ENCODE measurements at regions not wholly inside any gene's neighbourhood (a gene's known extent, or its start where the extent isn't known, plus 50 kb on each side); places are given as distances from the start of the nearest gene placed in this dataset.

DNA sequence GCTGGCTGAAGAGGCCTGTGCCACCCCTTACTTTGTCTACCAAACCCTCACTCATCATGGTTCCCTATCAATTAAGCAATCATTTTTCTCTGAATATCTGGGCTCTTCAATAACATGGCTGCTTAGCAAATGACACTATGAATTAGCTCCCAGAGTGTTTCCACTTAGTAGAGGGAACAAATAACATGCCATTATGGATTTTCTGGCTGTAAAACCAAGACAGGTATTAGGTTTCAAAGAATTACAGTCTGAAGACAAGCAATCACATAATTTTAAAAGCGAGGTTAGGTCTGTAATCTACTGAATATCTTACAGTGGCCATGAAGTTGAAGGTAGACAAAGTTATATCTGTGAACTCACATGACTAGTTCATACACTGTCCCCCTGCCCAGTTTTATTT, 220.8 kb upstream of the PHYHIPL start:
- Histone ChIP-seq H3K9me3 (no peaks in the 10 kb centered on the region), H3K27me3 (no peaks in the 10 kb centered on the region), H3K4me1 (no peaks in the 10 kb centered on the region), H3K27ac (no peak overlapping the region), H3K36me3 (no peaks in the 10 kb centered on the region), H3K4me3 (replicated peaks in 1 of 3) (no peak overlapping the region)
- 96 to 100% methylated on average over 1 of the region's 1 CpG for WGBS, 2 donors
- no peak for DNase-seq
- no peak for TF ChIP-seq POLR2A (IDR thresholded peaks at IDR 0.05)
- TF ChIP-seq, protein P1, sequence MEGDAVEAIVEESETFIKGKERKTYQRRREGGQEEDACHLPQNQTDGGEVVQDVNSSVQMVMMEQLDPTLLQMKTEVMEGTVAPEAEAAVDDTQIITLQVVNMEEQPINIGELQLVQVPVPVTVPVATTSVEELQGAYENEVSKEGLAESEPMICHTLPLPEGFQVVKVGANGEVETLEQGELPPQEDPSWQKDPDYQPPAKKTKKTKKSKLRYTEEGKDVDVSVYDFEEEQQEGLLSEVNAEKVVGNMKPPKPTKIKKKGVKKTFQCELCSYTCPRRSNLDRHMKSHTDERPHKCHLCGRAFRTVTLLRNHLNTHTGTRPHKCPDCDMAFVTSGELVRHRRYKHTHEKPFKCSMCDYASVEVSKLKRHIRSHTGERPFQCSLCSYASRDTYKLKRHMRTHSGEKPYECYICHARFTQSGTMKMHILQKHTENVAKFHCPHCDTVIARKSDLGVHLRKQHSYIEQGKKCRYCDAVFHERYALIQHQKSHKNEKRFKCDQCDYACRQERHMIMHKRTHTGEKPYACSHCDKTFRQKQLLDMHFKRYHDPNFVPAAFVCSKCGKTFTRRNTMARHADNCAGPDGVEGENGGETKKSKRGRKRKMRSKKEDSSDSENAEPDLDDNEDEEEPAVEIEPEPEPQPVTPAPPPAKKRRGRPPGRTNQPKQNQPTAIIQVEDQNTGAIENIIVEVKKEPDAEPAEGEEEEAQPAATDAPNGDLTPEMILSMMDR (IDR thresholded peaks at IDR 0.05) = no peak
- intact Hi-C loops (cut with DNase I) = loop anchor here (10.0 kb wide), 2 partner anchors 171 to 219 kb away; partner anchors contain the start of gene PHYHIPL

DNA sequence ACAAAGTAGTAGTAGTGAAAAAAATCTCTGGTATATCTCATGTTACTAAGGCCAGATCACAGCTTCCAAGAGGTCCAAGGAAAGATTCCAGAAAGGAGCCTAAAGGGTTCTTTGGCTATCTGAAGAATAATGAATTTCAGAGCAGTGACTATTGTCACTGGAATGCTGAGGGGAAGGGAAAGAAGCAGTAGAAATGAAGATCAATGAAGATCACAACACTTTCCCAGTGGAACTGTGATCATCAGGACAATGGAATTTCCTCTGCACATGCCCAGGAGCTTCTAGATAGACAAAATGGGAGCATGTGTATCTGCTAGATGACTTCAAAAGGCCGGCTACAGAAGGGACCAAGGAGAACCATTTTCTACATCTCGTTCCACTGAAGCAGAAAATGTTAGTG, 219.5 kb upstream of the PHYHIPL start:
- H3K27me3 ChIP-seq = no peaks in the 10 kb centered on the region
- H3K36me3 ChIP-seq = no peaks in the 10 kb centered on the region
- TF ChIP-seq, protein P1 (IDR thresholded peaks at IDR 0.05) = no peak
- no peak for TF ChIP-seq POLR2A (IDR thresholded peaks at IDR 0.05)
- no peaks in the 10 kb centered on the region for H3K4me1 ChIP-seq
- intact Hi-C loops (cut with DNase I) = loop anchor here (10.0 kb wide), 2 partner anchors 172 to 218 kb away; partner anchors contain the start of gene PHYHIPL
- no peak overlapping the region for H3K27ac ChIP-seq
- H3K4me3 ChIP-seq (replicated peaks in 1 of 3) = no peak overlapping the region
- DNase-seq = no peak
- 82 to 89% methylated on average over 2 of the region's 2 CpGs for WGBS, 2 donors
- H3K9me3 ChIP-seq = no peaks in the 10 kb centered on the region

DNA sequence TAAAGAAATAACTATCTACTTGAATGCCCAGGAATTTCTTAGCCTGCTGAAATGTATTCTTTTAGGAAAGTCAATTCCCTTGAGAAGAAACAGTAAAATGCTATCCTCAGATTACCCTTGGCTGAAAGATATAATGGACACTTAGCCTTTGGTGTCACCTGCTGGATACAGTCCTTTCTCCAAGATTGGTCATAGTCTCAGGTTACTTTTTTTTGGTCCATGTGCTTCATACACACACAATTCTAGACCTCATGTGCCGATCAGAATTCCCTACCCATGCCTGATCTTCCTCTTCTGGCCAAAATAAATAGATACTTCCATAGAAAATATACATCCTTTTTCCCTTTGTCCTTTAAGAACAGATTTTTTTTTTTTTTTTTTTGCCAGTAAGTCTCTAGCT, 218.9 kb upstream of the PHYHIPL start:
- intact Hi-C loops (cut with DNase I) = loop anchor here (10.0 kb wide), 2 partner anchors 173 to 217 kb away; partner anchors contain the start of gene PHYHIPL
- H3K27me3 ChIP-seq = no peaks in the 10 kb centered on the region
- TF ChIP-seq, protein P1 (IDR thresholded peaks at IDR 0.05) = no peak
- no peak for TF ChIP-seq POLR2A (IDR thresholded peaks at IDR 0.05)
- no peak for DNase-seq
- H3K4me3 ChIP-seq (replicated peaks in 1 of 3) = no peak overlapping the region
- H3K36me3 ChIP-seq = no peaks in the 10 kb centered on the region
- no peaks in the 10 kb centered on the region for H3K4me1 ChIP-seq
- H3K9me3 ChIP-seq = no peaks in the 10 kb centered on the region
- WGBS, 2 donors = 85 to 86% methylated on average over 1 of the region's 1 CpG
- no peak overlapping the region for H3K27ac ChIP-seq

DNA sequence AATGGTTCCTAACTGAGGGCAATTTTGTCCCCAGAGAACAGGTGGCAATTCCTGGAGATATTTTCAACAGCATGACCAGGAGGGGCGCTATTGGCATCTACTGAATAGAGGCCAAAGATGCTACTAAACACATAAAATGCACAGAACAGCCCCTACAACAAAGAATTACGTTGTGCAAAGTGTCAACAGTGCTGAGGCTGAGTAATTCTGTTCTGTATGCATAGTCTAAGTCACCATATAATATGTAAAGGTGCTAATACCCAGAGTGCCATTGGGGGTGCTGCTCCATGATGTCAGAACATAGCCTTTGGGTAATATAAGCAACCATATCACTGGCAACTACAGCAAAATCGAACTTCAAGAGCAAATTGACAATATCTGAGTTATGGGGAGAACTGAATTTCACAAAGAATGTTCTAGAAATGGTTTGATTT, 213.3 kb upstream of the PHYHIPL start:
- Histone ChIP-seq H3K36me3 (no peaks in the 10 kb centered on the region), H3K9me3 (no peaks in the 10 kb centered on the region), H3K4me1 (no peaks in the 10 kb centered on the region), H3K4me3 (replicated peaks in 1 of 3) (no peak overlapping the region), H3K27me3 (no peaks in the 10 kb centered on the region), H3K27ac (no peak overlapping the region)
- TF ChIP-seq, protein P1 (IDR thresholded peaks at IDR 0.05) = peak in 2 of 6 experiments; percentile 11 to 13
- no peak for TF ChIP-seq POLR2A (IDR thresholded peaks at IDR 0.05)
- DNase-seq = peak in 1 of 2 donors; percentile 7
- WGBS, 2 donors = 56 to 66% methylated on average over 3 of the region's 3 CpGs
- intact Hi-C loops (cut with DNase I) = no loop called here

DNA sequence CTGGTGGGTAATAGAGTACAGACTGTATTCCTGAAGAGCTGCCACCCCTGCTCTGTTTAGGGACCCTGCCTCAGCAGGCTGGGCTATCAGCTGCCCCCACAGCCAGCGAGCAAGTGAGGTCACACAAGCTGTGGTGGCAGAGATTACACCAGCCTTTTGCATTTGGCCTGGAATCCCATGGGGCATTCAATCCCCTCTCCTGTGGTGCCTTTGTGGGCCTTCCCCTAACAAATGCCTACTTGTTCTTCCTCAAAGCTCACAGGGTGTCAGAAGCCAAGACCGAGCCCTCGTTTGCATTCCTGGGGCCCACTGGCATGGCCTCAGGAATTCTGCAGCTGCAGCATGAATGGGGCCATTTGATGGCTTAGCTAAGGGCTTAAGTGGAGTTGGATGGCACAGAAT, 212.7 kb upstream of the PHYHIPL start:
- 33 to 47% methylated on average over 3 of the region's 3 CpGs for WGBS, 2 donors
- intact Hi-C loops (cut with DNase I) = no loop called here

More for the DNA sequence above, 212.7 kb upstream of the PHYHIPL start:
- Histone ChIP-seq H3K9me3 (no peaks in the 10 kb centered on the region), H3K4me3 (replicated peaks in 1 of 3) (no peak overlapping the region), H3K27me3 (no peaks in the 10 kb centered on the region), H3K27ac (no peak overlapping the region), H3K36me3 (no peaks in the 10 kb centered on the region), H3K4me1 (no peaks in the 10 kb centered on the region)
- DNase-seq = peak; percentile 16 to 50
- no peak for TF ChIP-seq POLR2A (IDR thresholded peaks at IDR 0.05)
- TF ChIP-seq, protein P1 (IDR thresholded peaks at IDR 0.05) = no peak
